HG03469 (cell line): ENCODE measurements at regions not wholly inside any gene's neighbourhood (a gene's known extent, or its start where the extent isn't known, plus 50 kb on each side); places are given as distances from the start of the nearest gene placed in this dataset.

Experiments
- ATAC-seq: cut with Tn5 transposase; IDR thresholded peaks from one replicate; pipeline ENCODE4 v1.9.1; 2021; ENCODE audit warnings: mild to moderate bottlenecking, moderate library complexity, moderate number of reproducible peaks; ENCODE audit not compliant: unreplicated experiment

DNA sequence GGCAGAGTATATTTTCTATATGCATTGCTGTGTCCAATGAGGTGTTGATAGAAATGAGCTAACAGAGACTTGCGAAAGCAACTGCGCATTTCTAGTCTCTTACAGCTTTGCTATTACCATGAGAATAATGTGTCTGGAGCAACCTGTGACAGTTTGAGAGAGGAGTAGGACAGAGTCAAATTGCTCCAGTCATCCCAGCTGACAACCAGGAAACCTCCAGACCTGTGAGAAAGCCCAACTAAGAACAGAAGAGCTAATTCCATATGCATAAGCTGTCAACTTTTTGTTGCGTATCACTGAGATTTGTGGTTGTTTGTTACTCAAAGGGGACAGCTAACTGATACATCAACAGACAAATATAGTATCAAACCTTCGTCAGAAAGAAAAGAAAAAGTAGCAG lies 354.1 kb upstream of the LRRC7 start:
- ATAC-seq, result no peak

DNA sequence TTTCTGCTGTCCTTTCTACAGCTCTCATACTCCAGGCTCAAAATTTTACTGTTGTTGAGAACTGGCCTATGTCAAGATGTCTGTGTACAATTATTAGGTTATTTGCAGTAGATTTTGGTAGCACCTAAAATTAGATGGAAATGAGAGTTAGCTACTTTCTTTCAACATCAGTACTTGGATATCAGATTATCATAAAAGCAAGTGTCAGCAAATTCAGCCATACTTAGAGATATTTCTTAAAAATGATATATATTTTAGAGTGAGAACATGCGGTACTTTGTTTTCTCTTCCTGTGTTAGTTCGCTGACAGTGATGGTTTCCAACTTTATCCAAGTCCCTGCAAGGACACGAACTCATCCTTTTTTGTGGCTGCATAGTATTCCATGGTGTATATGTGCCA lies 351.8 kb upstream of the LRRC7 start:
- ATAC-seq, result no peak

DNA sequence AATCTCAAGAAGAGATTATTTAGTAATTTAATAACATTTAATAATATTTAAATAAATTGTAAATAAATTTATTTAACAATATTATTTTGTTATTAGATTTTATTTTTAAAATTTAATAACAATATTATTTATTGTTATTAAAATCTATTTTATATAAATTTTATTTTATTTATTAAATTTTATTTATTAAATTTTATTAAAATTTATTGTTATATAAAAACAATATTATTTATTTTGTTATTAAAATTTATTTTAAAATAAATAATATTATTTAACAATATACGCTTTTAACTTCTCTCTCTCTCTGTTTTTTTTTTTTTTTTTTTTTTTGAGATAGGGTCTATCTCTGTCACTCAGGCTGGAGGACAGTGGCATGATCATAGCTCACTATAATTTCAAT lies 347.1 kb upstream of the LRRC7 start:
- no peak for ATAC-seq

DNA sequence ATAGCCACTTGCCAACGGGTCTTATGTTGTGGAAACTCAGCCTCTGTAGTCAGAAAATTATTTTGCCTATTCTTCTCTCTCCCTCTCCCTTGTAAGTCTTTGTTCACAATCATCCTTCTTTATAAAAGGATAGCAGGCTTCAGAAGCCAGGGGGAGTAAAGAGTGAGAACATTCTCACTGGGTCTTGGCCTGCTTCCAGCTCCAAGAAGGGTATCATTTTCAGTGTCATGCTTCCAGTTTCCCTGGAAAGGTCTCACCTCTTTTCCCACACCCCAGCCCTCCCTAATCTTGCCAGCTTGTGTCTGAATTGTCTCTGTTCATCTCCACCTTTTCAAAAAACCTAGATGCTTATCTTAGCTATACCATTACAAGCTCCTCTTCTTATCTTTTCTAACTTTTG lies 346.2 kb upstream of the LRRC7 start:
- ATAC-seq, result no peak

DNA sequence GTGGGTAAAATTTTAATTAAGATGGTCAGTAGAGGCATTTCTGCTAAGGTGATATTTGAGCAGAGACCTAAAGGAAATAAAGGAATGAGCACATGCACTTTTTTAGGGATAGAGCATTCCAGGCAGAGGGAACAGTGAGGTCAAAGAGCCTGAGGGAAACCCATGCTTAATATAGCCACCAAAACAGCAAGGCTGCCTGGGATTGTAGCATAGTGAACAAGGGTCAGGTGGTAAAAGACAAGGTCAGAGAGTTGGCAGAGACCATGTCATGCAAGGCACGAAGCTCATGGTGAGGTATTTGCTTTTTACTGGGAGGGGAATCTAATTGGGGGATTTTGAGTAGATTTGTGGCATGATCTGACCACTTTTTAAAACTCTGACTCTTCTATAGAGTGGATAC lies 344.6 kb upstream of the LRRC7 start:
- no peak for ATAC-seq

DNA sequence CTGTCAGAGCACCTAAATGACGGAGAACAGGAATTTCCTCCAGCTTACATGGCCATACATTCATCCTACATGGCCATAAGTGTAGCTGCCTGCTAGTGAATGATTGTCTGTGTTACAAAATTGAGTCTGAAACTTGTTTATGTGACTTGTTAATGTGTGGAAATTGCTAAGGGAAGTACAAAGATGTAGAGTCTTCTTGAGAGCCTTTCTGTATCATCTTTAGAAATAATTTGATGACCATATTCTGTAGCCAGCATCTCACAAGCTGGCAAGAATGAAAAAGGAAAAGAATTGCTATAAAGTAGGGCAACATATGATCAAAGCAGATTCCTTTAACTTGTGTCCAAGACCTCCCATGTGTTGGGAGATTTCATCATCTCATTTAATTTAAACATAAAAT lies 339.2 kb upstream of the LRRC7 start:
- ATAC-seq, result no peak

DNA sequence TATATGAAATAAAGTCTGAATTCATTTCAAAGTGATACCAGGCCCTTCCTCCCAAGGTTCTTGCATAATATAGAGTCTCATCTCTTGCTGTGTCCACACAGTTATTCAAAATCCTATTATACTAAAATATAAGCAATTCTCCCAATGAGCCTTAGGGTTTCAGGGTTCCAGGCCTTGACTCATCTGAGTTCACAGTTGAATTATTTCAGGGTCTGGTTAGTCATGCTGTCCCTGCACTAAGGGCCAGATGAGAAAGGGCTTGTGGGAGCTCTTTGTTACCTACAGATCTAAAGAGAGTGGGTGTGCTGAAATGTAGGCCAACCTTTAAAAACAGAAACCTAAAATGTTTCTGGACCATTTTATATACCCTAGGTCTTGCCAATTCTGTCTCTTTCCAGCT lies 337.5 kb upstream of the LRRC7 start:
- ATAC-seq, result no peak

DNA sequence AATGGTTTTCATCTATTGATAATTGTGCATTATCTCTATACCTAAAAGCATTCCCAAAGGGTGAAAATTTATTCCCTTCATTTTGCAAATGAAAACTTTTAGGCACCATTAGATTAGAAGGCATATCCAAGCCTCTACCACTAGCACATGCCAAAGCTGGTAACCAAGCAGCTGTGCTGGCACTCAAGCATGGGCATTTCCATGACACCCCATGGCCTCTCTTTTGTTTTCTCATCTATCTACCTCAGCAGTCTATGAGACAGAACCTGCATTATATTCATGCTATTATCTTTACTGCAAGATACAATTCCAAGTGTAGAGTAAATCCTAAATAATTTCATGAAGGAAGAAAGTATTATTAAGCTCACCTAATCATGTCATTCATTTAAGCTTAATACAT lies 334.3 kb upstream of the LRRC7 start:
- ATAC-seq, result no peak

DNA sequence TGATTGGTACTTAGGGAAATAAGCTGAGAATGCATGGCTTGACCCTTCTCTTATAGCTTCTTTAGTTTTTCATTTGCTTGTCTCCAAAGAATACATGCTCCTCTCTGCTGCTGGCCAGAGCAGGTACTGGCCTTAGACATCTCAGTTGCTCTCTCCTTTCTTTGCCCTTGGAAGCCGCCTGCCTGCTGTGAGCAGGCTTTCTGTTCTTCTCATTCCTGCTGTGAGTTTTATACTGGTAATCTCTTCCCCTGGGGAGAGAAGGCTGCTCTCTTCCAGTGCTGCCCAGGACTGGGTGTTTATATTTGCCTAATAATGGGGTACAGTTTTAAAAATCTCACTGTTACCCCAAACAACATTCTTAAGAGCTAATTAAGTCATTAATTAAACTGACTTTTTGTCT lies 323.5 kb upstream of the LRRC7 start:
- ATAC-seq, result no peak

DNA sequence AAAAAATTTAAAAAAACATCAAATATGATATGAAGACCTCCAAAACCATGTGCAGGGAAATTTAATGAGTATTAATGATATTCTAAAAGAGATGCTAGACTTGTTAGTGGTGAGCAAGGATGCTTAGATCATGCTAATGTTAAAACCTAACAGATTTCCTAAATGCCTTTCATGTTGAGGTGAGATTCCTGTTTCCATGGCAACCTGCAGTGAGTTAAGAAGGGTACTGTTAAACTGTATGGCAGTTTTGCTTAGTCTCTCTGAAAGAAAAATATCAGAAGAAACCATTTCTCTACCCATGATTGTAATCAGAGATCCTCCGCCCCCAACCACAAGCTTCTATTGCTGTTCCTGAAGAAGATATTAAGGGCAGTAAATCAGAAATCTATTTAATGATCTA lies 321.6 kb upstream of the LRRC7 start:
- ATAC-seq, result no peak

DNA sequence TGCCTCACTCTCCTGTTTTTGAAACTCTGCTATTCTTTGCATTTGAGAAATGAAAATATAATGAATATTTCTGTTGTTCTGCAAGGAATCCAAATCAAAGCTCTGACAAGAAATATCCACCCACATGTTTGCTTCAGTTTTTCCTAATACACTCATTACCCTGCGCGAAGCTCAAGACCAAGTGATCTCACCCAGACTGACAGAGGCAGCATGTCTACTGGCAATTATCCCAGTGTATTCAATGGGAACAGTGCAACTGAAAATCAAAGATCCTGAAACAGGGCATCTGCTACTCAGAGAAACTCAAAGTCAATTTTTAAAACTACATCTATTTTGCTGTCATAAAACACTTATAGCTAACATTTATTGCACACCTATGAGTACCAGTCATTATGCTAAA lies 321.0 kb upstream of the LRRC7 start:
- ATAC-seq, result no peak

DNA sequence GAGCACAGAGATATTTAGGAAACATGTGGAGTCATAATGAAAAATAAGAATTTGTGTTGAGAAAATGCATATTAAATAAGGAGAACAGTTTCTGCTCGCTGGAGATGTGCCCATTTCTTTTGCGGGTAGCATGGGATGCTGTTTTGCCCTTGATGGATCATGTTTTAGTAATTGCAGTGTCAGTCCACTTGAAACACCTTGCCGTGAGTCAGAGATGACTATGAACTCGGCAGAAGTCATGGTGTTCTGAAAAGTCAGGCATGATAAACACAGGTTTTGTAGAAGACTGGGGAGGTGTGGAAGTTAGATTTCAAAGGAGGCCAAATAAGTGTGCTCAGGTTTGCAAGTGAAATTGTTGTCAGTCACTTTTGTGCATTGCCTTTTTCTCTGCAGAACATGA lies 315.0 kb upstream of the LRRC7 start:
- ATAC-seq, result no peak

DNA sequence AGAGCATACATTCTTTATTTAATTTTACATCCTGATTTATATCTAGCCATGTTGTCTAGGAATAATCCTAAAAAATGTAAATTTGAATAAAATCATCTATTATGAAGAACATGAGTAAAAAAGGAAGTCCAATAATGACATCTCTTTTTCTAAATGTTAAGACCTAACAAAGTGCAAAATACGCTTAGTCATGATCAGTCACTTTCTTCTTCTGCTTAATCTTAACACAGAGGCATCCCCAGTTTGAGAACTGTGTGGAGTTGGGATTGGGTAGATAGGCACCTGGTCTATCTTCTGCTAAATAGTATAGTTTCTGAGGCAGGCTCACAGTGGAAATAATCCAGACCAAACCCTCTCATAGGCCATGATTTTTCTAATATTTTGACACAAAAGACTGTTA lies 311.7 kb upstream of the LRRC7 start:
- ATAC-seq, result no peak

DNA sequence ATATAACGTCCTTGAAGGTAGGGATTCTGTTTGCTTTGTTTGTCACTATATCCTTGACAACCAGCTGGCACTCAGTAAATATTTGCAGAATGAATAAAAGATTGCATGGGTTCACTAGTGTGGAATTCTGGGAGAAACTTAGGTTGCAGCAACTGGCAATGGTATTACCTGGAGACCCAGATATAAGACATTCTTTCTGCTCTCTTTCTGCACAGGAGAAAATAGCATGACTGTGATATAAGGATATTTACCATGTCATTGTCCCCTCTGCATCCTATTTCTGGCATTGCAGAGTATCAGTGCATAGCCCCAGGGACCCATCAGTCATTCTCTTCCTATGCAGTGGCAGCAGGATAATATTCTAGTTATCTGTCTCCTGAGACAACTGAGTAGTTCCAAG lies 308.9 kb upstream of the LRRC7 start:
- no peak for ATAC-seq

DNA sequence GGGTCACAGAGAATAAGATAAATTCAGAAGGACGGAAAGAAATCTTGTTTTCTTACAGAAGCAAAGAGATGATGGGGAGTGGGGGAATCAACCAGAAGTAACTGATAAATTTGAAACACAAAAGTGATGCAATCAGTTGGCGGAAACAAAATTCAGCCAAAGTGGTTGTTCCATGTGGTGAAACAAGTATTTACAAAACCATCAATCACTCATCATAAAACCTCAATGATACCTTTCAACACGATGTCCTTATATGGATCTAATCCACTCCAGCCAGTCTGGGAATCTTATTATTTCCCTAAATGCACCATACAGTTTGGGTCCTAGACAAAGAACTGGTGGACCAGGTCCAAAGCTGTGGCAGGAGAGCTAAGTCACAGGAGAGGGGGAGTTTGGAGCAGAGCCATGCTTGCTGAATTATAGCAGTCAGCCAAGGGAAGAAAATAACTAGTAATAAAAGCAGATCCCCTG lies 303.8 kb upstream of the LRRC7 start:
- no peak for ATAC-seq

DNA sequence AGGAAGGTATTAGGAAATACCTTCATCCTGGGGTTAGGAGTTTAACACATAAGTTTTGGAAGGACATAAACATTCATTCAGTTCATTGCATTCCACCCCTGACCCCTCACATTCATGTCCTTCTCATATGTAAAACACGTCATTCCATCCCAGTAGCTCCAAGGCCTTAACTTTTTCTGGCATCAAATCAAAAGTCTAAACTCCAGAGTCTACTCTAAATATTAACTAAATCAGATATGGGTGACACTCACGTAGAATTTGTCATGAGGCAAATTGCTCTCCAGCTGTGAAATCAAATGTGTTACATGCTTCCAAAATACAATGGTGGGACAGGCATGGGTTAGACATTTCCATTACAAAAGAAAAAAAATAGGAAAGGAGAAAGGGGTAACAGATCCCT lies 298.2 kb upstream of the LRRC7 start:
- ATAC-seq, result no peak

DNA sequence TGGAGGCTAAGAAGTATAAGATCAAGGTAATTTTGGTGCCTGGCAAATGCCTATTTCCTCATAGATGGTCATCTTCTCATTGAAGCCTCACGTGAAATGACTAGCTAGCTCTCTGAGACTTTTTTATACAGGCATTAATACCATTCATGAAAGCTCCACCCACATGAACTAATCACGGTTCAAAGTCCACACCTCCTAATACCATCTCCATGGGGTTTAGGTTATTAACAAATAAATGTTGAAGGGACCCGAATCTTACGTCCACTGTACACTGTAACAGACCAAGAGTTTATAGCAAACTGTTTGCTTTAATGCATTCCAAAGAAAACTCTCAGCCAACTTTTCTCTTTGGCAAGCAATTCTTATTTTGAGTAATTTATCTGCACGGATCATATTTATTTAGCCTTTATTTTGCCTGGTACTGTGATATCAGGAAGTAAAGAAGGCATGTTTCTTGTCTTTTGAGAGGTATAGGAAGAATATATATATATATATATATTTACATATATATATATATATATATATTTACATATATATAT lies 296.1 kb upstream of the LRRC7 start:
- ATAC-seq, result no peak

DNA sequence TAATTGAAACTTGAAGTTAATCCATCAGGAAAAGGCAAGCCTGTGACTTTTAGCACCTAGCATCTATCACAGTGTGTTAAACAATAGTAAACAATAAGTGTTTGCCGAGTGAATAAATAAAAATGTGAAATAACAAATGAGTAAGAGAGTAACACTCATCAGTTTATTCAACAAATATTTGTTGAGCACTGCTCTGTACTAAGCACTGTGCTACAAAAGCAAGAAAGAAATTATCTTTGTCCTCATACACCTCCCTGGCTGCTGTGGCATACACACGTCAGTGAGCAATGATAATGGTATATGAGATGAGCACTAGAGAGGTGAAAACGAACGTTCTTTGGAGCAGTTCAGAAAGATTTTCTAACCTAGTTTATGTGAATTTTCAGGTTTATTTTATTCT lies 295.0 kb upstream of the LRRC7 start:
- no peak for ATAC-seq

DNA sequence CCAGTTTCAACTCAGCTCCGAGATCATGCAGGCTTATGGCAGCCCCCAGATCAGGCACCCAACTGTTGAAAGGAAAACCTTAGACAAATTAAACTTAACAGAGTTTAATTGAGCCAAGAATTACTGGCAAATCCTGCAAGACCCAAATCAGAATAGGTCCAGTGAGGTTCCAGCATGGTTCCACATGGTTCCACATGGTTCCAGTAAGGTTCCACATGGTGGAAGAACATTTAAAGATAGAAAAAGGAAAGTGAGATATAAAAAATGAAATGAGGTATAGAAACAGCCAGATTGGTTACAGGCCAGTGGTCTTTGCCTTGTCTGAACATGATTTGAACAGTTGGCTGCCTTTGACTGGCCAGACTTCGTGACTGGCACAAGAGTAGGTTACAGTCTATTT lies 288.8 kb upstream of the LRRC7 start:
- ATAC-seq, result no peak

DNA sequence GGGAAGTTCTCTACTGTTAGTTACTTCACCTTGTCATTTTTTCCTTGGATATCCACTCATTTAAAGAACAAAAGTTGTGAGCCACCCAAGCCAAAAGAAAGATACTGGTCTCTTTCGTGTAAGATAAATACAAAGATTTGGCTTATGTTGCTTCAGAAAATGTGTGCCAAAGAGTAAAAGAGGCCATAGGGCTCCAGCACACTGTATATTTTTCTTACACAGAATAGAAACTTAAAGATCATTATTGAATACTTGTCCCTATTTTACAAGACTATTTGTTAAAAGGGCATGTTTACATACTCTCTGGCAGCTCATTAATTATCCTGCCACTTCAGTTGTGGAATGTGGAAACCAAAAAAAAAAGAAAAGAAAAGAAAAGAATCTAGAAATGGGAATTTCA lies 284.2 kb upstream of the LRRC7 start:
- no peak for ATAC-seq

DNA sequence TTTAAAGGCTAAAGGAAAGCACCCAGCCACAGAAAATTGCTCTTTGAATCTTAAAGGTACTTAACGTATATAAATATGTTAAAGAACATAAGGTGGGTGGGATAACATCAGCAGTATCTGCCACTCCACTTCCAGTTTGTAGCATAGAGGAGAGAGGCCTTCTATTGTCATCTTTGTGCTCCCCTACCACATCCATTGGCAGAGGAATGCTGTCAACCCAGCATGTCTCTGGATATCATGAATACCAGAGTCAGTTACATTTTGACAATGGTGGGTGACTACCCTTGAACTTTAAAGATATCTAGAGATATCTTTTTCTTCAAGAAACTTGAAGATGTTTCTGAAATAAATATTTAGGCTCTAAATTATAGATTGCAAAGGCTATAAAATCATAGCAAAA lies 283.2 kb upstream of the LRRC7 start:
- ATAC-seq, result no peak

DNA sequence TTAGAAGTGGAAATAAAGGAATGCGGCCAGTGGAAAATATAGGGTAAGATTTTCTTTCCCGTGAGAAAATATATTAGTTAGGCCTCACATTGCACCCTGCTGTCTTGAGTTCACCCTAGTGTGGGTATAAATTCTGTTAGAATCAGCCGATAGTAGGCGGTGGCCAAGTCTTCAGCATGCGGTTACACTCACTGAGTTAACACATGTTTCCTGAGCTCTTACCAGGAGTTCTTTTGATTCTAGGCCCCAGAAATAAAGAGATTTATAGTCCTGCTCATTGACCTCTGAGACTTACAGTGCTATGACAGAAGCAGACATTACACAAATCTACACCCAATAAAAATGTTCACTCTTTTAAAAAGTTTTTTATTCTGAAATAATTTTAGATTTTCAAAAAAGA lies 279.3 kb upstream of the LRRC7 start:
- ATAC-seq, result no peak

DNA sequence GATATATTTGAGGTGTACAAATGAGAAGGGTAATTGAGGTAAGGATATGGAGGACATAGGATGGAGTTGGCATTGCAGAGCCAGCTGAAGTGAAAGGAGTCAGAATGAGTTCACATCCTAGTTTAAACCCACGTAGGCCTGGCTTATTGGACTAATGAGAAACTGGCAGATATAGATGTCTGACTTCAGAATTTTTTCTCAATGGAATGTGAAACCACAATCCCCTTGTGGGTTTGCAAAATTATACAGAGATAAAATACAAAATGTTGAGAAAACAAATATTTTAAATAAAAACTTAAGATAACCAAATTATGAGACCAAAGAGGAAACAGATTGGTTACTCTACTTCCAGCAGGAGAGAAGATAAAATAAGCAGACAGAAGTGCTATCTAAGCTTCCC lies 277.4 kb upstream of the LRRC7 start:
- ATAC-seq, result no peak

DNA sequence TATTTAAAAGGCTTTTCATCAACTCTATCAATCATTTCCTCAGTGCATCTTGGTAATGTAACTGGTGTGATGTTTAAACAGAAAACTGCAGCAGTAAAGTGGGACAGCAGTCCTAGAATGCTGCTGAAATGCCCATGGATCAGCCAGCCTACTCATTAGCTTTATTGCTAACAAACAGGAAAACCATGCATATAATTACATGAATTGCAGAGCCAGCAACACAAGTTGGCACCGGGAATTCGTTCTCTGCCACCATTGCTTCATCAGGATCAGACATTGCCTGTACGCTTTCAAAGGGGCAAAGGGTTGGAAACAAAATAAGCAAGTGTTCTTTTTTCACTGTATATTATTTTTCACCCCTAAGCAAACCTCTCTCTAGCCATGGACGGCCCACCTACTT lies 276.2 kb upstream of the LRRC7 start:
- no peak for ATAC-seq
